ENCODE measurements at regions not wholly inside any gene's neighbourhood (a gene's known extent, or its start where the extent isn't known, plus 50 kb on each side); places are given as distances from the start of the nearest gene placed in this dataset.
A peak's percentile ranks its signal among the peaks of the same experiment; 100 is the strongest.
"Not testable (repeated sequence)": the region's sequence is repeated elsewhere in the genome, so short reads cannot be mapped to it uniquely, and the experiment has no call there.

- intact Hi-C loops (cut with micrococcal nuclease); H3K36me3 Mint-ChIP-seq; H3K4me3 Mint-ChIP-seq; POLR2A ChIA-PET; H3K27ac Mint-ChIP-seq; H3K4me1 Mint-ChIP-seq (ENCODE audit: low read depth); DNase-seq; H3K27me3 Mint-ChIP-seq: not testable (repeated sequence)
- H3K9me3 Mint-ChIP-seq: peaks cover 14% of the 10 kb centered on the region
- CTCF ChIA-PET: interaction anchor here (1.2 kb wide), 1 partner anchor 31 kb away, joined by 5 read pairs; no protein-coding TSS in a partner anchor
These were observed 53.5 kb upstream of the JADE2 start for GRCh38 chr5:134471858-134472449.

DNA sequence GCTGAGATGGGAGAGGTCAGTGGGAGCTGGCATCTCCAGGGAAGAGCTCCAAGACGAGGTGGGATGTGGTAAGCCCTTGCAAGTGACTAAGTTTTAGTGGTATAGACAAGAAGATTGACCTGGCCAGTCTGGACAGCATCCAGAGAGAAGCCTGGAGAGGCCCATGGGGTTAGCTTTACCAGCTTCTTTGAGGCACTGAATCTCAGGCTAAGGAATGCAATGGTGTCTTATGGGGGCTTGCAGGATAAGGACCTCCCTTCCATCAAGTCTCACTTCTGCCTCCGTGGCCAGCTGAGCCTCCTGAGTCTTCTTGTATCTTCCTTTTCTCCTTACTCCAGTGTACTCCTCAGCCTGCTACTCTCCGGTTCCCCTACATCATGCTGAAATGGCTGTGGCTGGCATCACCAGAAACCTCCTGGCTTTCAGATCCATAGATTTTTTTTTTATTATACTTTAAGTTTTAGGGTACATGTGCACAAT, 56.5 kb upstream of the JADE2 start:
- H3K27ac Mint-ChIP-seq: no peak overlapping the region
- peaks cover 14% of the 10 kb centered on the region for H3K9me3 Mint-ChIP-seq
- POLR2A ChIA-PET: no interaction called here
- peaks cover 23% of the 10 kb centered on the region for H3K4me1 Mint-ChIP-seq (ENCODE audit: low read depth)
- H3K36me3 Mint-ChIP-seq: no peaks in the 10 kb centered on the region
- CTCF ChIA-PET: interaction anchor here (2.0 kb wide), 1 partner anchor 57 kb away, joined by 6 read pairs; the partner anchor contains the start of gene CDKN2AIPNL
- no peak for DNase-seq
- H3K4me3 Mint-ChIP-seq: no peak overlapping the region
- no peaks in the 10 kb centered on the region for H3K27me3 Mint-ChIP-seq
- intact Hi-C loops (cut with micrococcal nuclease): no loop called here

GRCh38 chr5:134467231-134467630, 55.5 kb upstream of the CDKN2AIPNL start:
- Mint-ChIP-seq H3K9me3 (peaks cover 10% of the 10 kb centered on the region), H3K4me3 (peak overlapping the region; percentile 75), H3K27me3 (no peaks in the 10 kb centered on the region), H3K4me1 (ENCODE audit: low read depth) (peaks cover 23% of the 10 kb centered on the region), H3K27ac (no peak overlapping the region), H3K36me3 (no peaks in the 10 kb centered on the region)
- intact Hi-C loops (cut with micrococcal nuclease): loop anchor here (2.0 kb wide), 1 partner anchor 58 kb away; the partner anchor contains the start of gene JADE2
- no peak for DNase-seq
- CTCF ChIA-PET: interaction anchor here (0.6 to 1.9 kb wide), 4 partner anchors 22 to 245 kb away, joined by 3 to 7 read pairs (median 4); no protein-coding TSS in a partner anchor
- POLR2A ChIA-PET: interaction anchor here (1.0 to 2.3 kb wide), 4 partner anchors 25 to 60 kb away, joined by 3 to 14 read pairs (median 4); no protein-coding TSS in a partner anchor

DNA sequence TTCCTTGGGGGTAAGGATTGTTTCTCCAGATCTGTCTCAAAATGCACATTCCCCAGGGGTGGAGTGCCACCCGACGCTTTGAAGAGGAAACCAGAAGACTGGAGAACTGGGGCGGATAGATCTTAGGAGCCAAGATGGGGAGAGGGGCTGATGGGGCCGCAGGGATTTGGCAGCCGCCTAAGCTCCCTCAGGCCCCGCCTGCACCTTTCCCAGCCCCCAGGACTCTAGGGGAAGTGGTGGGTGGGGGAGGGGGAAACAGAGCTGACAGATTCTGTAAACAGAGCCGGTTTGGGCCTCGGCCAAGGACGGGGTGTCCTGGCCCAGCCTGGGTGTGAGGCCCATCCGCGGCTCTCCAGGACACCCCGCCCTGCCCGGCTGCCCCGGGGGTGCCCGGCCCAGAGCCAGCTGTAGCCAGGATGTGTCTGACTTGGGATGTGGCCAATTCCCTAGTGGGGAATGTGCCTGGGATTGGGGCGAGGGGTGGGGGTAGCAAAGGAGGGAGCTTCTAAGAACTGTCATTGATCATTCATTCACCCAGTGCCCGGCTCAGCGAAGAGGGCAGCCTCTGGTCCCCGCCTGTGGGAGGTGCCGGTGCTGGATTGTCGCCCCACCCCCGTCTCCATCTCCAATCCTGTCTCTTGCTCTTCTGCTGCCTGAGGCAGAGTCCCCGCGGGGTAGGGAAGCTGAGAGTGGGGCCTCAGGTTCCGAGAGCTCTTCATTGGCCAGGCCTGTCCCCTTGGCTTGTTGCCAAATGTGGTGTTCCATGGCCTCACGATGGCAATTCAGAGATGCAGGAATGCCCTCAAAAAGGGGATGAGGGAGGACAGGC, 54.8 kb upstream of the CDKN2AIPNL start:
- peak; percentile 59 for DNase-seq

DNA sequence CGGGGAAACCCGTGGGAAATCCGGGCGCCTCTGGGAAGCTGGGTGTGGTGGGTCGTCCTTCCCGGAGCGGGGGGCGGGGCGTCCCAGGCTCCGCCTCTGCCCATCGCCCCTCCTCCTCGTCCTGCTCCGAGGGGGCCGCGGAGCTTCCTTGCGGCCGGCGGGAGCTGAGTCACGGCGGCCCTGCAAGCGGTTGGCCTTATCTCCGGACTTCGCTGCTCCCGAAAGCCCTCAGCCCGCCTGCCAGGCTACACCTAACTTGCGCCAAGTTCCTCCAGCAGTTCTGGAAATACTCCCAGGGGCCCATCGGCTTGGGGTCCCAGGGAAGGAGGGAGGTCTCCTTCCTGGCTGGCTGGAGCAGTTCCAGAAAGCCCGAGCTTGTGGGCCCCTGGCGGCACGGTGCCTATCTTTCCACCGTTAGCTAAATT, 54.1 kb upstream of the CDKN2AIPNL start:
- H3K36me3 Mint-ChIP-seq: no peaks in the 10 kb centered on the region
- intact Hi-C loops (cut with micrococcal nuclease): loop anchor here (2.0 kb wide), 1 partner anchor 59 kb away; the partner anchor contains the start of gene JADE2

More for the DNA sequence above, 54.8 kb upstream of the CDKN2AIPNL start:
- Mint-ChIP-seq H3K27me3 (no peaks in the 10 kb centered on the region), H3K36me3 (no peaks in the 10 kb centered on the region), H3K9me3 (peaks cover 3% of the 10 kb centered on the region), H3K27ac (peak overlapping the region; percentile 77), H3K4me1 (ENCODE audit: low read depth) (peaks cover 18% of the 10 kb centered on the region), H3K4me3 (peak overlapping the region; percentile 75)
- POLR2A ChIA-PET: interaction anchor here (0.5 to 2.3 kb wide), 8 partner anchors 26 to 437 kb away, joined by 3 to 14 read pairs (median 4); no protein-coding TSS in a partner anchor
- intact Hi-C loops (cut with micrococcal nuclease): loop anchor here (2.0 kb wide), 1 partner anchor 58 kb away; the partner anchor contains the start of gene JADE2
- CTCF ChIA-PET: interaction anchor here (0.7 to 1.9 kb wide), 5 partner anchors 29 to 121 kb away, joined by 3 to 7 read pairs (median 4); no protein-coding TSS in a partner anchor

GRCh38 chr5:134464988-134465815, 53.5 kb upstream of the CDKN2AIPNL start:
- Mint-ChIP-seq H3K27me3 (no peaks in the 10 kb centered on the region), H3K9me3 (no peaks in the 10 kb centered on the region), H3K4me3 (peak overlapping the region; percentile 75), H3K4me1 (ENCODE audit: low read depth) (peaks cover 18% of the 10 kb centered on the region), H3K27ac (no peak overlapping the region), H3K36me3 (no peaks in the 10 kb centered on the region)
- ChIA-PET POLR2A (interaction anchor here (0.5 to 2.3 kb wide), 4 partner anchors 29 to 98 kb away, joined by 3 to 14 read pairs (median 4); no protein-coding TSS in a partner anchor), CTCF (interaction anchor here (1.3 to 1.9 kb wide), 3 partner anchors 28 to 122 kb away, joined by 3 to 7 read pairs (median 6); no protein-coding TSS in a partner anchor)
- intact Hi-C loops (cut with micrococcal nuclease): no loop called here
- no peak for DNase-seq

More for the DNA sequence above, 54.1 kb upstream of the CDKN2AIPNL start:
- ChIA-PET POLR2A (interaction anchor here (0.5 to 2.3 kb wide), 7 partner anchors 27 to 438 kb away, joined by 3 to 14 read pairs (median 4); no protein-coding TSS in a partner anchor), CTCF (interaction anchor here (1.3 to 1.9 kb wide), 3 partner anchors 29 to 121 kb away, joined by 3 to 7 read pairs (median 6); no protein-coding TSS in a partner anchor)
- Mint-ChIP-seq H3K27me3 (no peaks in the 10 kb centered on the region), H3K27ac (peak overlapping the region; percentile 77), H3K4me3 (peak overlapping the region; percentile 75), H3K4me1 (ENCODE audit: low read depth) (peaks cover 18% of the 10 kb centered on the region), H3K9me3 (no peaks in the 10 kb centered on the region)
- DNase-seq: peak; percentile 77

- Mint-ChIP-seq H3K4me3 (no peak overlapping the region), H3K27me3 (no peaks in the 10 kb centered on the region), H3K27ac (no peak overlapping the region), H3K4me1 (ENCODE audit: low read depth) (peaks cover 18% of the 10 kb centered on the region), H3K9me3 (no peaks in the 10 kb centered on the region), H3K36me3 (no peaks in the 10 kb centered on the region)
- intact Hi-C loops (cut with micrococcal nuclease): no loop called here
- DNase-seq: no peak
- CTCF ChIA-PET: no interaction called here
- POLR2A ChIA-PET: interaction anchor here (0.6 kb wide), 1 partner anchor 39 kb away, joined by 4 read pairs; no protein-coding TSS in a partner anchor
These were observed 52.5 kb upstream of the CDKN2AIPNL start for GRCh38 chr5:134463991-134464760.

DNA sequence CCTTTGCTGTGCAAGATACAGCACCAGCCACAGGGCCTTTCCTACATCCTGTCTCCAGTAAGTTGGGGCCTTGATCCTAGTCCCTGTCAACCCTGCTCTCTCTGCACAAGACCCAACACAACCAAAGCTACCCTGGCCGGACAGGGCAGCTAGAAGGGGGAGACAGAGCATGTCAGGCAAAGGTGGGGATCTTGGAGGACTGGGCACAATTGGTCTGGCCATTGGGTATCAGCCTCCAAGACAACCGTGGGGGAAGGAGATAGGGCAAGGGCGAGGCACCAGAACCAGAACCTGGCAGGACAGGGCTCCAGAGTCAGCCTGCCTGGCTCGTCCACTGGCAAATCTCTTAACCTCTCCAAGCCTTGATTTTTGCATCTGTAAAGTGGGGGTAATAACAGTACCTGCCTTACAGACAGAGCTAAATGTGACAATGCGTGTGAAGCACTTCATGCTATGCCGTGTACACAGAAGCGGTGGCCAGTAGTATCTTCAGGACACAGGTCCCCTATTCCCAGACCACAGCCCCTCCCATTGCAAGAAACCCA, 51.6 kb upstream of the CDKN2AIPNL start:
- intact Hi-C loops (cut with micrococcal nuclease): no loop called here
- CTCF ChIA-PET: interaction anchor here (1.4 kb wide), 1 partner anchor 64 kb away, joined by 5 read pairs; no protein-coding TSS in a partner anchor
- Mint-ChIP-seq H3K27ac (no peak overlapping the region), H3K36me3 (no peaks in the 10 kb centered on the region), H3K27me3 (no peaks in the 10 kb centered on the region), H3K9me3 (no peaks in the 10 kb centered on the region), H3K4me3 (no peak overlapping the region), H3K4me1 (ENCODE audit: low read depth) (peaks cover 18% of the 10 kb centered on the region)
- DNase-seq: no peak
- POLR2A ChIA-PET: no interaction called here

- H3K4me1 Mint-ChIP-seq (ENCODE audit: low read depth): peaks cover 18% of the 10 kb centered on the region
- H3K27ac Mint-ChIP-seq: no peak overlapping the region
- no peak for DNase-seq
- no peak overlapping the region for H3K4me3 Mint-ChIP-seq
- no peaks in the 10 kb centered on the region for H3K27me3 Mint-ChIP-seq
- ChIA-PET CTCF (interaction anchor here (1.4 kb wide), 1 partner anchor 64 kb away, joined by 5 read pairs; no protein-coding TSS in a partner anchor), POLR2A (interaction anchor here (0.9 kb wide), 1 partner anchor 383 kb away, joined by 3 read pairs; the partner anchor contains the start of gene C5orf24)
- H3K36me3 Mint-ChIP-seq: no peaks in the 10 kb centered on the region
- no peaks in the 10 kb centered on the region for H3K9me3 Mint-ChIP-seq
- intact Hi-C loops (cut with micrococcal nuclease): no loop called here
These were observed 51.1 kb upstream of the CDKN2AIPNL start for GRCh38 chr5:134462761-134463160.

- ChIA-PET CTCF (interaction anchor here (0.6 to 1.4 kb wide), 2 partner anchors 25 to 65 kb away, joined by 4 to 5 read pairs; no protein-coding TSS in a partner anchor), POLR2A (interaction anchor here (0.9 to 1.1 kb wide), 2 partner anchors 27 to 384 kb away, joined by 3 to 4 read pairs; partner anchors contain the start of gene C5orf24)
- H3K4me3 Mint-ChIP-seq: no peak overlapping the region
- H3K9me3 Mint-ChIP-seq: no peaks in the 10 kb centered on the region
- H3K27me3 Mint-ChIP-seq: no peaks in the 10 kb centered on the region
- no peak overlapping the region for H3K27ac Mint-ChIP-seq
- no peaks in the 10 kb centered on the region for H3K36me3 Mint-ChIP-seq
- intact Hi-C loops (cut with micrococcal nuclease): no loop called here
- DNase-seq: no peak
- peaks cover 18% of the 10 kb centered on the region for H3K4me1 Mint-ChIP-seq (ENCODE audit: low read depth)
These were observed 50.4 kb upstream of the CDKN2AIPNL start for GRCh38 chr5:134462047-134462575.
